HG03558 (cell line): ENCODE measurements at regions not wholly inside any gene's neighbourhood (a gene's known extent, or its start where the extent isn't known, plus 50 kb on each side); places are given as distances from the start of the nearest gene placed in this dataset.

Experiments used
- ATAC-seq: cut with Tn5 transposase; IDR thresholded peaks from one replicate; pipeline ENCODE4 v1.9.1; 2021; ENCODE audit warnings: moderate number of reproducible peaks; ENCODE audit not compliant: unreplicated experiment; ENCODE audit errors: extremely low read depth

DNA sequence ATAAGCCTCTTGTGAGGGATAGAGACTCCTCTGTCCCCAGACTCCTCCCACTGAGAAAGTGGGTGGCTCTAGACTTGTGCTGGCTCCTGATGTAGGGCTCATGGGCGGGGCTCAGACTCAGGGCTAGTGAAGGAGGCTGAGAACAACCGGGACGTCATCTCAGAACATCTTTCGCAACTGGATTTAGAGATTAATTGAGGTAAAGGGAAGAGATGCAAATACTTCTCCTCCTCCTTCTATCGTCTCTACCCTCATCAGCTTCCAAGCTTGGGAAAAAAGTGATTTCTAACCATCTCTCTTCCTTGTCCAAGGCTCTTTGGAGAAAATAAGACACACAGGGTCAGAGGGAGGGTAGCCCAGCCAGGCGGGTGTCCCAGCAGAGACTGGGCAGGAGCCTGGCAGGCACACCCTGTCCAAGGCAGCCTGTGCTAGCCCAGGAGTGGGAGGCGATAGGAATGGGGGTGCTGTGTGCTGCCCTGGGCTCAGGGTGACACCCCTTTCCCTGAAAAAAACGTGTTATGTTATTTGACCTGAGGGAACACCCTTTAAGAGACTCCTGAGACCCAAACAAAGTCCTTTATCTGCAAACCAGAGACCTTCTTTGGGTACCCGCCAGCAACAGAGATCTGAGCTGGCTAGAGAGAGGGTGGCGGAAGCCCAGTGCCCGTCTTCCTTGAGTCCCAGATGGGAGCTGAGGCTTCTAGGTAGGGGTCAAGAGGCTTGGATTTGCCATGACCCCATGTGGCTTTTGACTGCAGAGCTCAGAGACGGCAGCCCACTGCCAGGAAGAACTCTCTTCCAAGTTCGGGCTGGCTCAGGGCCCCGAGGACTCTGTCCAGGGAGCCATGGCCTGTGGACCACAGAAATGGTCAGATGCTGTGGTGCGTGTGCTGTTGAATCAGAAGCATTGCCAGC lies 160.9 kb downstream of the ADAMTS15 start:
- ATAC-seq = no peak

DNA sequence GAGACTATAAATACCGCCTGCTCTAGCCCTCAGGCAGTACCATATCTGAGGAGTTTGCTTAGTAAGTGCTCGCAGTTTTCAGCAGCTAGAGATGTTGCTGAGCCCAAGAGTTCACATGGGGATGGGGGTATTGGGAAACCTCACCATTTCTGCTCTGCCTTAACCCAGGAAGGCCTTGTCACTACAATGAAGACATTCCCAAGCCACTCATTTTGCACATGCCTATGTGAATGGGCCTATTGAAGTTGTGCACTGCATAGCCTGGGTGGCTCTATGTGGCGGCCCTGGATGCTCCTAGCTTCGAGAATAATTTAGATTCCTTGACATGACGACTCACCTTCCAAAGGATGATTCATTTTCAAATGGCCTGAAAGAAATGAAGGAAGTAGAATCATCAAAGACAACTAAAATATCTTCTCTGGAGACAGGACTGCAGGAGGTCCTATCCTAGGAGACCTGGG lies 163.4 kb downstream of the ADAMTS15 start:
- ATAC-seq = no peak

DNA sequence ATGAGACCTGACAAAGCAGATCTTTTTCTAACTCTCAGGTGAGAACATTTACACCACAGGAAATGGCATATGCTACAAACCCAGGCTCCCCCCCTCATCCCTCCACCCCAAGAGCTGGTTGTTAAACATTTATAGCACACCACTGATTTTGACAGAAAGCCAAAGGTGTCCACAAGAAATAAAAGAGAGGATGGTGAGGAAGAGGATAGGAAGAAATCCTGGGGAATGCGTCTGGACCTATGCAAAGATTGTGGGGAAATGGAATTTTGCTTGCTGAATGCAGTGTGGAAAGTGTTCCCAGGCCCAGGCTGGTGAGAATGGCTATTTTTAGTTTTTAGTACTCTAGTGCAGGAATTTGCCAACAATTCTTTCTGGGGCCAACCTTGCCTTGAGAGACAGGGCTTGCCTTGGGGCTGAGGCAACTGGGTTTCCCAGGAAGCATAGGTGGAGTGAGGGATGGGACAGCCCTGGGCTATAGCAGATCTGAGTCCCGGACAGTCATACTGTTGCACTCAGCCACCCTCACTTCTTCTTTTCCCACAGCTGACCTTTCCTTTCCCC lies 163.9 kb downstream of the ADAMTS15 start:
- ATAC-seq = no peak

DNA sequence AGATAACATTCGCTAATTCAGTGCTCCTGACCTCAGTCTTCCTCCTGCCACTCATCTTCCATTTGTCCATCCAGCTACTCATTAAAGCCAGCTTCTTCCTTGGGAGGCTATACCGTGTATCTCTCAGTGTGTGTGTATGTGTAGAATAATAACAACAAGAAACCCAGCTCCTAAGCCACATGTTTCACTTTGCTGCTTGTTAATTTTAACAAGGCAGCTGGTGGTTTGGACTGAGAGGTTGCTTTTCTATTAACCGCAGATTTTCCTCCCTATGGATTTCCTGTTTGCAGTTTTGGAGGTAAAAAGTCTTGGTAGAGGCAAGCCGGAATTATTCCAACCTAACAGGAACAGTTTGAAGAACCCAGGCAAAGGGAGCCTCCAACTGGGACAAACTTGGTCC lies 165.0 kb downstream of the ADAMTS15 start:
- ATAC-seq = no peak

DNA sequence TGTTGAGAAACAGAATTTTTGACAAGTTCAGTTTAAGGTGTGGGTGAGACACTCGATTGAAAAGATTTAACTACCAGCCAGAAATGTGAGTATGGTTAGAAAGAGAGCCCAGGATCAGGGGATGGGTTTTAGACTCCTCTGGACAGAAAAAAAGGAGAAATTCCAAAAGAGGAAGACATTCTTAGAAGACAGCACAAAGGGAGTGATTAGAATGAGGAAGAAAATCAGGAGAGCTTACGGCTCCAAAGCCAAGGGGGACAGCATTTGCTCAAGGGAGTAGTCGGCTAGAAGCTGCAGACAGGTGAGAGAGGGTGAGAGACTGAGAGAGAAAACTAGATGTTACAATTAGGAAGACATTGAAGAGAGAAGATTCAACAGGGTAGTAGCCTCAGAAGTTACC lies 166.1 kb downstream of the ADAMTS15 start:
- no peak for ATAC-seq

DNA sequence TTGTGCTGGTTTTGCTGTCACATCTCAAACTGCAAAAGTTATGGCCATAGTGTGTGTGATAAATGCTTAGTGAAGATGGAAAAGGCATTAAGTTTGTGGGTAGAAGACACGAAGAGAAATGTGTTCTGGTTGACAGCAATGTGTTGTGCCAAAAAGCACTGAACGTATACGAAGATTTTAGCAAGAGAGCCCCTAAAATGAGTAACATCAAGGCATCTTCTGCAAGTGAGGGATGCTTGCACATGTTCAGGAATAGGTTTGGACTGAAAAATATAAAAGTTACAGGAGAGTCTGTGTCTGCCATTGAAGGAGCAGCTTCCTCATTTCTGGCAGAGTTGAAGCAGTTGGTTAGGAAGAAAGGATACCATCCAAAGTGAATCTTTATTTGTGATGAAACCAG lies 167.1 kb downstream of the ADAMTS15 start:
- ATAC-seq = no peak

DNA sequence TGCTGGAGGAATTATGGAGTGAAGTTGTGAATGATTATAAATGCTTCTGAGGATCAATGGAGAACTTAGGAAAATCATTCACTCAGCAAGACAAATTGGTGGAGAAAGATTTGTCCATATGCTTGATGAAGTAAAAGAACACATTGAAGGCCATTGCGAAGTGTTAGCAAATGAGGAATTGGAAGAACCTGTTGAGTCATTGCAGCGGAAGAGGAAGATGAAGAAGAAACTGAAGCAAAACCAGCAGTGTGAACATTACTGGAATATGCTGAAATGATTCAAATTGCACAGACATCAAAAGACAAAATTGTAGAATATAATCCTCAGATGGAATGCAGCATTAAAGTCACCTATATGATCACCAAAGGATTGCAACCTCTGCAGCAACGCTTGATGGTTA lies 168.1 kb downstream of the ADAMTS15 start:
- no peak for ATAC-seq

DNA sequence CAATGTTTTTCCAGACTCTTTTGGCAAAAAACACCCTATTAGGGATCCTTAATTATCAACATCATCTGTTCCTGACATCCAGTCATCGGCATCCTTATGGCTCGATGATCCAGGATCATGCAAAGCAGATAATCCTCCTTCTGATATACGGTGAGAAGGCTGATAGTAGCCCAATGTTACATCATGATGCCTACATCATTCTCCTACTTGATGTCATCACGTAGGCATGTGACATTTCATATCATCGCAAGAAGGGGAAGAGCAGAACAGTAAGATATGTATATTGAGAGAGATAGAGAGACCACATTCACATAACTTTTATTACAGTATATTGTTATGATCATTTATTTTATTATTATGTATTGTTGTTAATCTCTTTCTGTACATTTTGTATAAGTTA lies 168.6 kb downstream of the ADAMTS15 start:
- no peak for ATAC-seq

DNA sequence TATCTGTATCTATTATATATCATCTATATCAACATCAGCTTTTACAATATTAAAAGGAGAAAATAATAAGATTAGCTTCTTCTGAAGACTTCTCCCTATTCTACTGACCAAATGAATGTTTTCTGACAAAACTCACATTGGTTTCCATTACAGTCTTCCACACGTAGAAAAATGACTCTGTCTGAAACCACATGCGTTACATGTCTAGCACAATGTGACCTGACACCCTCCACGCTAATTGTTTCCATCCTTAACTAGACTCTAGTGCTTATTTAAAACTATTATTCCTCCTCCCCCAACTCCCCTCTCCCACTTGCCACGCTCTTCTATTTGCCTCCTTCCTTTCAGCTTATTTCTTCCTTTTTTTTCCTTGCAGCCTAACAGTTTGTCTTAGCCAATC lies 172.1 kb downstream of the ADAMTS15 start:
- no peak for ATAC-seq

DNA sequence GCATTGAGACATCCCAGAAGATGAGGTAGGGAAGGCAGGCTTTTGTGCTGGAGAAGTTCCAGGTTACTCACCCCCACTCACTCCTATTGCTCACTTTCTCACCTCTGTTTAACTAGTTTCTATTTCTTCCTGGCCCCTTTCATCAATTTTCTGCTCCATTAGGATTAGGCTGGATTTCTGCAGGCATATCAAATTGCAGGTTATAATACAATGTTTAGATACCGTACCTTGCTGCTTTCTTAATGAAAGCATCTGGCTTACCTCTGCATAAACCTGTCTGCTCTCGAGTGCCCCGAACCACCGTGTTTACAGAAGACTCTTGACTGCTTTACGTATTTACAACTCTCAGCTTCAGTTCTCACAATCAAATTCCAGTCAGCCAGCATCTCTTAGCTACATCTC lies 173.7 kb downstream of the ADAMTS15 start:
- no peak for ATAC-seq

DNA sequence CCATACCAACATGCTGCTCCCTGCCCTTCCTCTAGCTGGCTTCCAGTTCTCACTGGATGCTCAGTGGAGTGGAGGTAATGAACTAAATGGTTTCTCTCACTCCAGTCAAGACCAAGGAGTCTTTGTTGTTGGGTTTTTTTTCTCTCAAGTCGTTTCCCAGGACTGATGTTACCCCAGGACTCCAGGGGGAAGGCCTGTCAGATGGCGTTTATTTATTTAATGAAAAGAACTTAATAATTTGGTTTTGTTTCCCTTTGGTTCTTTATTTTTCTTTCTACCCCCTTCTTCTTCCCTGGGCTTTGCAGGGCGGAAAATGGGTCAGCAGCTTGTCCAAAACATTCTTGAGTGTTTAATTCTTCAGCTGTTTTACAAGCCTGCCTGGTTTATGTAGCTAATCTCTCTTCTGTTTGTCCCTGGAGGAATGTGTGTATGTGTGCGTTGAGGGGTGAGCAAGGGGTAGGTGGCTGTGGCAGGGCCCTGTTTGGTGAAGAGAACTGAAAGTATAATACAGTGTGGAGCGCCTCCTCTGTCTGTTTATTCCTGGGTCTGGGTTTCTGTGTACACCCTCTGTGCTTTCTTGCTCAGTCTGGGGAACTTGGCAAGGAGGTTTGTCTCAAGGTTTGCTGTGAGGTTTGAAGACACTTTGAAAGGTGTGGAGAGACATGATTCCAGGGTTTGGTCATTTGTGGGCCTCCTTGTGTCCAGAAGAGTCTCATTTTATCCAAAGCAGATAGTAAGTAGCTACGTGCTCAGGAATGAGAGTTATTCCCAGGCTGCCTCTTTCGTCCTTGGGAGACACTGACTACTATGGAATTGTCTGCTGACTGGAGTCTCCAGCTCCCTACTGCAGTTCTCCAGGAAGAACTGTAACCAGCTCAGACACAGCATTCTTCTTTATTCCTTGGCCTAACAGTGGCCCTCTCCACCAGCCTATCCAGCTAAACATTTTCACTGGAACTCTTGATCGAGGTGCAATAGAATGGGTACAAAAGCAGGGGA lies 175.5 kb downstream of the ADAMTS15 start:
- ATAC-seq = no peak

DNA sequence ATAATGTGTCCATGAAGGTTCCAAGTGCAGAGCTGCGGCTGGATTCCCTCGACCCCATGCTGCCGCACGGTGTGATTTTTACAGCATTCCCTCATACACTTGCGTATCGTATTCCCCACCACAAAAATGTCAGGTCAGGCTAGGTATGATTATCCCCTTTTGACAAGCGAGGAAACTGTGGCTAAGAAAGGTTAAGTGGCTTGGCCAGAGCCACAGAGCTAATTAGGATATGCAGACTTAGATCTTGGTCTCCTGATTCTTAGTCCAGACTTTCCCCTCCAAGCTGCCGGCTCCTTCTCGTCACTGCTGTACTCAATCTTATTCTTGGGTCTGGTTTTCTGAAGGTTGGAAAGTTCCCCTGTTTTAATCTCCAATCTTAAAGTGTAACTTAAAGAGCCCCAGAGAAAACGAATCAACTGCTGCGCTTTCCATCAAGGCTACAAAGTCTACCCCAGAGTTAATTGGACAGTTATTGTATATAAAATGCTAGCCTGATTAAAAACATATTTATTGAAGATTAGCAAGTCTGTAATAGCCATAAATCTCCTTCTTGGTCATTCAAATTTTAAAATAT lies 176.6 kb downstream of the ADAMTS15 start:
- ATAC-seq = no peak

DNA sequence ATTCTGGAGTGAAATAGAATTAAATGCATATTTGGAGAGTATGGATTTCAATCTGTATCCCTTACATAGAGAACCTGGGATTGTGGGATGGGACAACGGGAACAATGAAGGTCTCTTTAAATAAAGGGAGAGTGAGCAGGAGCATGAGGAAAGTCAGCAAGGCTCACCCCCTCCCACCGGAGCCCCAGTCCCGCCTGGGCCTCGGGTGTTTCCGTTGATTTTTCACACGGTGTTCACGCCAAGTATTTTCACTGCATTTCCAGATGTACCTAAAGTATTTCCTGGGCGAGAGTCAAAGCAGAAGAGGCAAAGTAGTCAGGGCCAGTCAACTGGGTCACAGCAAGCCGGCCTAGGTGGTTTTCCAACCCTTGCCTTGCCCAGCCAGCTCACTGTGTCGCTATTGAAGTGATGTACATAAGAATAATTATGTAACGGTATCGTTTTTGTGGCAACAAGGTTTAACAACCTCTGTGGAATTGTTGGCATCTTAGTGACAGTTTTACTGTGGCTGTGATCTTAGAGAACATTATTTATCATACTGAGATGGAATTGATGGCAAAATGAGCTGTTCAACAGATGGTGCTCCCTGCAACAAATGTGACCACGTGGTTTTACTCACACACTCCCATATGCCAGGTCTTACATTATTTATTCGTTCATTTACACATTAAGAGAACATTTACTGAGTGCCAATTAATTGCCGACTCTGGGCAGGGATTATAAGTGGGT lies 177.3 kb downstream of the ADAMTS15 start:
- ATAC-seq = no peak

DNA sequence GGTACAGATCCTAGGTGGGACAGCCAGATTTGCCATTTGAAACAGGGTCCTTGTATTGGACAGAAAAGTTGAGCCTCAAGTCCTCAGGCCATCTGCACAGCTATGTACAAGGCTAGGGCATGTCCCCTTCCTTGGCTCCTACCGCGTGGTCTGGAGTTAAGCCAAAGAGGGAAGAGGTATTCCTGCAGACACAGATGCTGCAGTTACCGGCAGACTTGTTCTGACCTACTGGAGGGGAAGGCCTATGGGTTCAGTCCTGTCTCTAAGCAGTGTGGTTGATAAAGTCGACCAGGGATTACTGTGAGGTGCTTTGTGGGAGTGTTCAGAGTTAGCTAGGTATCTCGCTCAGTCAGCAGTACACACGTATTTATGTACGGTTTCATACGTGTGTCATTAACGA lies 180.6 kb downstream of the ADAMTS15 start:
- ATAC-seq = no peak

DNA sequence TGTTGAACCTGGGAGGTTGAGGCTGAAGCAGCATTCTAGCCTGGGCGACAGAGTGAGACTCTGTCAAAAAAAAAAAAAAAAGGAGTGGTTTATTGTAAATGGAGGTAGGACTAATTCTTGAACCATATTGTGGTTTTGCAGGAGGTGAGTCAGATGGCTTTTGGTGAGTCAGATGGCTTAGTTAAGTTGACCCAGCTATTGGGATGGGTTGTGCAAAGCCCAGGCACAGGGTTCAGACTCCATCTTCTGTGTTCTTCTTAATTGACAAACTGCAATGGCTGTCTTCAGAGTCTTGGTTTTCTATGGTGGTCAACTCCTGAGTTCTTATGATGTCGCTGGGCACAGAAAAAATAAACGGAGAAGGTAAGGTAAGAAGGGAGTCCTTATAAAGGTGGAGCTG lies 182.7 kb downstream of the ADAMTS15 start:
- ATAC-seq = no peak

DNA sequence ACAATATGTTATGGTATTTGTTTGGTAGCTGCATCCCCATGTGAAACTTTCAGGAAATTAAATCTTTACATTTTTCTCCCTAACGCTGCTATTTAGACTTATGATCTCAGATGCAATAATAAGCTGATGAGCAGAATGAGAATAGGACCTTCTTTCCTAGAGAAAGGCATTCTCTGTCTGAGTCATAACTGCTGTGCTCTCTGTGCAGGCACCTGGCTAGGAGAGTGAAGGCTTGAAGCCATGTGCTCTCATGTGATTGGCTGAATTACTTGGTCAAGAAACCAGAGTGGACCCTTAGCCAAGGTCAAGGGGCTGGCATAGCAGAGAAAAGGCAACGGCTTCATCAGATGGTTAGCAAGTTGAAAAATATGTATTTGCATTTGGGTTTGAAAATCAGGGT lies 185.0 kb downstream of the ADAMTS15 start:
- ATAC-seq = no peak

DNA sequence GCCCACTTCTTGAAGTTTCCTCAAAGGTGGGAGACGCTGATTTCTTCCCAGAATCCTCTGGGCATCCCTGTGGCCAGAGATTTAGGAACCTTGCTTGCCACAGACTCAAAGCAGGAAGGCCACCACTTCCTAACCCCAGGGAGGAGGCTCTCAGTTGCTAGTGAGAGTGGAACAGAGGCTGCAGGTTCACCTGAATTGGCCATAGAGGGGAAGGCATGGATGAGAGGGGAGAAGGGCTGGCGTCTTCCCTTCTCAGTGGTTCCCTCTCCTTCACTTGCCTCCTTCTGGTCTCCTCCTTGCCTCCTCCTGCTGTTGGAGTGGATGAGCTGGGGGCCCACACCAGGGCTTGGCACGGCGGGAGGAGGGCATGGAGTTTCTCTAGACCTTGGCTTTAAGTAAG lies 185.7 kb downstream of the ADAMTS15 start:
- ATAC-seq = no peak

DNA sequence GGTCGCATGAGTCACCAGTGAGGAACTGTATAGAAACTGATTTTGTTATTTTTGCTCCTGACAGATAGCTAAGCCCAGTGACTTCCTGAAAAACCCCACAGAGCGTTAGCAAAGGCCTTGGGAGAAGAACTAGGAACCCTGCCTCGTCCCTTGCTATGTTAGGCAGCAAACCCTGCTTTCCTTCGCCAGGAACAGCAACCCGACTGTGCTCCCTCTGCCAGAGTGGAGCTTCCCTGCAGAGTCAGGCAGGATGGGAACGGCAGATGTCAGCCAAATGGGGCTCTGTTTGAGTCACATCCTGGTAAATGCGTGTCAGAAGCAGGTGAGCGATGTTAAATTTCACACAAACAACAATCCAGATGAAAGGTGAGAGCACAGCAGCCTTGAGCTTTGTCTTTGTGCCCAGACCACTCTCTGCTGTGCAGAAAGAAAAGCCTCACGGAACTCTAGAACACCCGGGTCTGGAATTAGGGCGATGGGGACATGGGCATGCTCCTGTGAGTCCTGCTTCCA lies 186.6 kb downstream of the ADAMTS15 start:
- ATAC-seq = no peak

DNA sequence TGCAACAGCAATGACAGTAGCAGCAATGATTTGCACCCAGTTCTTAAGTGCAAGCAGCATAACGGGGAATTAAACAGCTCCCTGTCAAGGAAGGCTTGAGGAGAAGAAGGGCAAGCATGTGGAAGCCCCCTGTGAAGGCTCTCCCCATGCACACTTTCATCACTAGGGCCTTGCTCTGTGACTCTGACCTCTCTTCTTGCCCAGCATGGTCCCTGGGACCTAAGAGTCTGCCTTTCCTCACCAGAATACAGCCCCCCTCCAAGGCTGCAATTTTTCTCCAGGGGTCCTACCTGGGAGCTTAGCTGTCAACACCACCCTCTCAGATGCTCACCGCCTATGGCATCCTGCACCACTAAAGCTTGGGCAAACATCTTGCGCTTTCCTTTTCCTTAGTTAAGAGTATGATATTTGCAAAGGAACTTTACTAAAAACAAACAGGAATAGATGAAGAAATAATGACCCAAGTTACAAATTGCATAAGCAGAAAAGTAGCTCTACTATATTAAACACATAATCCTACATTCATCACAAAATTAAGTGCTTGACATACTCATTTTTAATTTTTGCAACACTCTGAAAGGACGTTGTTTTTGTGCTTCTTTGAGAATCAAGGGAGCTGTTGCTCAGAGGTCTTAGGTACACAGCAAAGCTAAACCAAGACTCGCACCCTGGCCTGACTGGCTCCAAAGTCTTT lies 187.6 kb downstream of the ADAMTS15 start:
- ATAC-seq = no peak
